GM21423 (cell line): ENCODE measurements at regions not wholly inside any gene's neighbourhood (a gene's known extent, or its start where the extent isn't known, plus 50 kb on each side); places are given as distances from the start of the nearest gene placed in this dataset.
"Not testable (repeated sequence)": the region's sequence is repeated elsewhere in the genome, so short reads cannot be mapped to it uniquely, and the experiment has no call there.

Experiments used
- ATAC-seq: cut with Tn5 transposase; IDR thresholded peaks from one replicate; pipeline ENCODE4 v1.9.1; 2021; ENCODE audit warnings: mild to moderate bottlenecking, moderate library complexity; ENCODE audit not compliant: unreplicated experiment

GRCh38 chr21:16455978-16456377 is 726.2 kb downstream of the USP25 start:
- ATAC-seq: no peak

GRCh38 chr21:16457498-16457897 is 727.7 kb downstream of the USP25 start:
- no peak for ATAC-seq

GRCh38 chr21:16460936-16461335 is 731.2 kb downstream of the USP25 start:
- no peak for ATAC-seq

- not testable (repeated sequence) for ATAC-seq
Observed at GRCh38 chr21:16464211-16464889, 734.6 kb downstream of the USP25 start.

GRCh38 chr21:16468184-16468583 is 738.4 kb downstream of the USP25 start:
- ATAC-seq: no peak

- no peak for ATAC-seq
Observed at GRCh38 chr21:16473988-16474387, 744.2 kb downstream of the USP25 start.

GRCh38 chr21:16476056-16476825 is 746.5 kb downstream of the USP25 start:
- ATAC-seq: no peak

GRCh38 chr21:16488042-16488441 is 758.3 kb downstream of the USP25 start:
- no peak for ATAC-seq

GRCh38 chr21:16492356-16492755 is 762.6 kb downstream of the USP25 start:
- no peak for ATAC-seq

GRCh38 chr21:16492892-16493291 is 763.1 kb downstream of the USP25 start:
- no peak for ATAC-seq

GRCh38 chr21:16496609-16497008 is 766.8 kb downstream of the USP25 start:
- ATAC-seq: no peak

GRCh38 chr21:16500271-16500670 is 770.5 kb downstream of the USP25 start:
- no peak for ATAC-seq

GRCh38 chr21:16502273-16502672 is 772.5 kb downstream of the USP25 start:
- ATAC-seq: no peak

GRCh38 chr21:16502897-16503296 is 773.1 kb downstream of the USP25 start:
- ATAC-seq: no peak

- no peak for ATAC-seq
Observed at GRCh38 chr21:16504281-16504680, 774.5 kb downstream of the USP25 start.

- no peak for ATAC-seq
Observed at GRCh38 chr21:16504766-16505165, 775.0 kb downstream of the USP25 start.

- ATAC-seq: no peak
Observed at GRCh38 chr21:16509476-16509875, 779.7 kb downstream of the USP25 start.

- ATAC-seq: no peak
Observed at GRCh38 chr21:16514316-16514715, 784.5 kb downstream of the USP25 start.

- ATAC-seq: no peak
Observed at GRCh38 chr21:16517383-16517782, 787.6 kb downstream of the USP25 start.

GRCh38 chr21:16519036-16519435 is 789.3 kb downstream of the USP25 start:
- no peak for ATAC-seq

GRCh38 chr21:16519644-16520043 is 789.9 kb downstream of the USP25 start:
- ATAC-seq: no peak

- no peak for ATAC-seq
Observed at GRCh38 chr21:16522548-16522947, 792.8 kb downstream of the USP25 start.
